Loucy (cell line): ENCODE measurements at regions not wholly inside any gene's neighbourhood (a gene's known extent, or its start where the extent isn't known, plus 50 kb on each side); places are given as distances from the start of the nearest gene placed in this dataset.

Source experiments
- H2AFZ ChIP-seq: fragments of 200-600 bp; sonication (generic); 2 replicates; pipeline ENCODE4 v1.6.0; 2016; ENCODE audit warnings: antibody characterized with exemption, mild to moderate bottlenecking, low read length, moderate library complexity
- H3F3A ChIP-seq: fragments of 200-600 bp; 2 replicates; pipeline ENCODE4 v1.6.0; 2016; ENCODE audit warnings: antibody characterized with exemption, low read depth, mild to moderate bottlenecking
- H3K27me3 ChIP-seq: fragments of 200-600 bp; sonication (generic); 2 replicates; pipeline ENCODE4 v1.6.1; 2014; ENCODE audit warnings: low read length, mild to moderate bottlenecking; ENCODE audit not compliant: insufficient read depth, poor library complexity, severe bottlenecking
- H3K36me3 ChIP-seq: fragments of 200-600 bp; sonication (generic); 2 replicates; pipeline ENCODE4 v1.6.1; 2016; ENCODE audit warnings: low read length; ENCODE audit not compliant: insufficient read depth
- H3K4me1 ChIP-seq: fragments of 200-600 bp; sonication (generic); 2 replicates; pipeline ENCODE4 v1.5.1; 2014; ENCODE audit warnings: low read length, mild to moderate bottlenecking; ENCODE audit not compliant: insufficient read depth, poor library complexity, severe bottlenecking
- H3K4me2 ChIP-seq: fragments of 200-600 bp; sonication (generic); 2 replicates; pipeline ENCODE4 v1.6.0; 2014; ENCODE audit warnings: antibody characterized with exemption, low read length, low read depth, mild to moderate bottlenecking; ENCODE audit not compliant: poor library complexity, severe bottlenecking
- H3K4me3 ChIP-seq: fragments of 200-600 bp; sonication (generic); 2 replicates; pipeline ENCODE4 v1.5.1; 2014; ENCODE audit warnings: low read length, mild to moderate bottlenecking, mixed read lengths; ENCODE audit not compliant: poor library complexity, severe bottlenecking
- H3K79me2 ChIP-seq: fragments of 200-600 bp; sonication (generic); 2 replicates; pipeline ENCODE4 v1.6.1; 2014; ENCODE audit warnings: low read length; ENCODE audit not compliant: insufficient read depth
- H3K9ac ChIP-seq: fragments of 200-600 bp; sonication (generic); 2 replicates; pipeline ENCODE4 v1.6.0; 2014; ENCODE audit warnings: mild to moderate bottlenecking, low read depth, low read length, moderate library complexity; ENCODE audit not compliant: poor library complexity, severe bottlenecking
- H3K9me2 ChIP-seq: fragments of 200-600 bp; sonication (generic); replicated peaks from 2 replicates; pipeline ENCODE4 v1.6.1; 2016; ENCODE audit warnings: low read depth, low read length, mixed read lengths
- H3K9me3 ChIP-seq: fragments of 200-600 bp; sonication (generic); 2 replicates; pipeline ENCODE4 v1.6.1; 2014; ENCODE audit warnings: mild to moderate bottlenecking, antibody characterized with exemption, low read length, low read depth; ENCODE audit not compliant: insufficient read depth
- H4K20me1 ChIP-seq: fragments of 200-600 bp; sonication (generic); 2 replicates; pipeline ENCODE4 v1.6.0; 2014; ENCODE audit warnings: antibody characterized with exemption, low read length, mild to moderate bottlenecking; ENCODE audit not compliant: insufficient read depth, poor library complexity, severe bottlenecking
- CTCF ChIP-seq: fragments of 200-600 bp; sonication (generic); conservative IDR thresholded peaks from 2 replicates; pipeline ENCODE4 v1.5.1; 2014; ENCODE audit warnings: mild to moderate bottlenecking, antibody characterized with exemption, low read length
- EZH2phosphoT487 ChIP-seq: fragments of 200-600 bp; IDR thresholded peaks from 2 replicates; pipeline ENCODE4 v1.6.1; 2018; ENCODE audit warnings: antibody characterized with exemption, mild to moderate bottlenecking, moderate library complexity, borderline replicate concordance

GRCh38 chr11:10917802-10918201, 59.9 kb upstream of the ZBED5 start:
- H3K9me3 ChIP-seq: 0 out of 2 replicates have a peak, but pooled peaks cover 6% of the 10 kb centered on the region
- H3K9me2 ChIP-seq: no peaks in the 10 kb centered on the region
- H3K4me3 ChIP-seq: no peak overlapping the region
- H3K9ac ChIP-seq: no peak overlapping the region
- no peak overlapping the region for H2AFZ ChIP-seq
- no peaks in the 10 kb centered on the region for H3F3A ChIP-seq
- H4K20me1 ChIP-seq: no peaks in the 10 kb centered on the region
- H3K27me3 ChIP-seq: no peaks in the 10 kb centered on the region
- no peaks in the 10 kb centered on the region for H3K36me3 ChIP-seq
- peaks cover 10% of the 10 kb centered on the region for H3K4me1 ChIP-seq
- H3K79me2 ChIP-seq: no peaks in the 10 kb centered on the region
- no peak overlapping the region for H3K4me2 ChIP-seq
- TF ChIP-seq EZH2phosphoT487: no peak
- TF ChIP-seq CTCF: no peak

- no peaks in the 10 kb centered on the region for H3K79me2 ChIP-seq
- no peak overlapping the region for H3K9ac ChIP-seq
- no peak overlapping the region for H3K4me3 ChIP-seq
- no peaks in the 10 kb centered on the region for H4K20me1 ChIP-seq
- H3K4me1 ChIP-seq: peaks cover 10% of the 10 kb centered on the region
- no peaks in the 10 kb centered on the region for H3K9me2 ChIP-seq
- no peaks in the 10 kb centered on the region for H3K27me3 ChIP-seq
- TF ChIP-seq CTCF: no peak
- no peak for TF ChIP-seq EZH2phosphoT487
- no peaks in the 10 kb centered on the region for H3F3A ChIP-seq
- H3K4me2 ChIP-seq: no peak overlapping the region
- H3K36me3 ChIP-seq: no peaks in the 10 kb centered on the region
- H2AFZ ChIP-seq: no peak overlapping the region
- 0 out of 2 replicates have a peak, but pooled peaks cover 6% of the 10 kb centered on the region for H3K9me3 ChIP-seq
Observed at GRCh38 chr11:10916665-10917064, 58.8 kb upstream of the ZBED5 start.

GRCh38 chr11:10914050-10914449, 56.2 kb upstream of the ZBED5 start:
- TF ChIP-seq CTCF: no peak
- TF ChIP-seq EZH2phosphoT487: no peak
- H3K9ac ChIP-seq: no peak overlapping the region
- H3K9me3 ChIP-seq: 0 out of 2 replicates have a peak, but pooled peaks cover 6% of the 10 kb centered on the region
- no peaks in the 10 kb centered on the region for H3K79me2 ChIP-seq
- H2AFZ ChIP-seq: no peak overlapping the region
- H3K27me3 ChIP-seq: no peaks in the 10 kb centered on the region
- H4K20me1 ChIP-seq: no peaks in the 10 kb centered on the region
- no peak overlapping the region for H3K4me3 ChIP-seq
- no peaks in the 10 kb centered on the region for H3K36me3 ChIP-seq
- H3K4me2 ChIP-seq: no peak overlapping the region
- no peaks in the 10 kb centered on the region for H3K9me2 ChIP-seq
- H3K4me1 ChIP-seq: no peaks in the 10 kb centered on the region
- H3F3A ChIP-seq: no peaks in the 10 kb centered on the region
